ENCODE measurements at regions not wholly inside any gene's neighbourhood (a gene's known extent, or its start where the extent isn't known, plus 50 kb on each side); places are given as distances from the start of the nearest gene placed in this dataset.
"Not testable (repeated sequence)": the region's sequence is repeated elsewhere in the genome, so short reads cannot be mapped to it uniquely, and the experiment has no call there.

DNA sequence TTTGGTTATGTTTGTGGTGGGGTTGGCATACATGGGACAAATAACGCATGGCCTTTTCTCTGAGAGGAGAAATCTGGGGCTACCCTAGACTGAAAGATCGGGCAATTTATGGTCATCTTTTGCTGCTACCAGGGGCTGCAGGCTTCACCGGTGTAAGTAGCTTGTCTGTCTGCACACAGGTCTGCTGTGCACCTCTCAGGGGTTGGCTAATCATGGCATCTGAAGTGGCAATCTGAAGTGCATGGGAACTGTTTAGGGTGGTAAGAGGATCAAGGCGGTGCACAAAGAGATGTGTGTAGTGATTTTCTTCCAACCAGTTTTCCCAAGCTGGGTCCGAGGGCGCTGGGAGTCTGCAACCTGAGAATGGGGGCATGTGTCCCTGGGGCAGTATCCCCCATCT is 141.3 kb downstream of the EMP1 start:
- no peak overlapping the region for H3K4me3 ChIP-seq (ENCODE audit: insufficient read depth, low read length)
- no peak overlapping the region for H3K4me2 ChIP-seq (ENCODE audit: insufficient read depth, low read length)
- DNase-seq (ENCODE audit: insufficient read length, low spot score, missing footprints) = no peak
- H3K79me2 ChIP-seq (ENCODE audit: insufficient read depth, low read length) = no peaks in the 10 kb centered on the region
- peaks cover 21% of the 10 kb centered on the region for H3K4me1 ChIP-seq (ENCODE audit: insufficient read depth, low read length)
- no peaks in the 10 kb centered on the region for H3K36me3 ChIP-seq (ENCODE audit: insufficient read depth, low read length)
- H4K20me1 ChIP-seq (ENCODE audit: insufficient read depth, low read length) = no peaks in the 10 kb centered on the region
- TF ChIP-seq, protein P1, sequence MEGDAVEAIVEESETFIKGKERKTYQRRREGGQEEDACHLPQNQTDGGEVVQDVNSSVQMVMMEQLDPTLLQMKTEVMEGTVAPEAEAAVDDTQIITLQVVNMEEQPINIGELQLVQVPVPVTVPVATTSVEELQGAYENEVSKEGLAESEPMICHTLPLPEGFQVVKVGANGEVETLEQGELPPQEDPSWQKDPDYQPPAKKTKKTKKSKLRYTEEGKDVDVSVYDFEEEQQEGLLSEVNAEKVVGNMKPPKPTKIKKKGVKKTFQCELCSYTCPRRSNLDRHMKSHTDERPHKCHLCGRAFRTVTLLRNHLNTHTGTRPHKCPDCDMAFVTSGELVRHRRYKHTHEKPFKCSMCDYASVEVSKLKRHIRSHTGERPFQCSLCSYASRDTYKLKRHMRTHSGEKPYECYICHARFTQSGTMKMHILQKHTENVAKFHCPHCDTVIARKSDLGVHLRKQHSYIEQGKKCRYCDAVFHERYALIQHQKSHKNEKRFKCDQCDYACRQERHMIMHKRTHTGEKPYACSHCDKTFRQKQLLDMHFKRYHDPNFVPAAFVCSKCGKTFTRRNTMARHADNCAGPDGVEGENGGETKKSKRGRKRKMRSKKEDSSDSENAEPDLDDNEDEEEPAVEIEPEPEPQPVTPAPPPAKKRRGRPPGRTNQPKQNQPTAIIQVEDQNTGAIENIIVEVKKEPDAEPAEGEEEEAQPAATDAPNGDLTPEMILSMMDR (IDR thresholded peaks at IDR 0.05; ENCODE audit: extremely low read depth, low read depth, low read length) = no peak
- H3K9me3 ChIP-seq (ENCODE audit: low read depth, low read length) = no peaks in the 10 kb centered on the region
- H3K27ac ChIP-seq (ENCODE audit: low read depth, low read length) = no peak overlapping the region
- H3K27me3 ChIP-seq (ENCODE audit: insufficient read depth, low read length) = no peaks in the 10 kb centered on the region
- no peak overlapping the region for H2AFZ ChIP-seq (ENCODE audit: low read length)

DNA sequence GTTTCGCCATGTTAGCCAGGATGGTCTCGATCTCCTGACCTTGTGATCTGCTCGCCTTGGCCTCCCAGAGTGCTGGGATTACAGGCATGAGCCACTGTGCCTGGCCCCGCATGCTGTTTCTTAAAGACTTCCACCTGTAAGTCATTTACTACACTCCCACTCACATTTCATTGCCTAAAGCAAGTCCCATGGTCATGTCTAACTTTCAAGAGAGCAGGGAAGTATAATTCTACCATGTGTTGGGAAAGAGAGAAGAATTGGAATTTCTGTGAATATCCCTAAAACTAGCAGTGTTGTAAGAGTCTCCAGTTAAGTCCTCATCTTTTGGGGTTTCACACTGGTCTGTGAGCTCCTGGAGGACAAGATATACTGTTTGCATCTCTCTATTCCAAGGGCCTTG is 139.7 kb downstream of the EMP1 start:
- H3K27me3 ChIP-seq (ENCODE audit: insufficient read depth, low read length) = no peaks in the 10 kb centered on the region
- no peak overlapping the region for H2AFZ ChIP-seq (ENCODE audit: low read length)
- no peaks in the 10 kb centered on the region for H3K79me2 ChIP-seq (ENCODE audit: insufficient read depth, low read length)
- no peaks in the 10 kb centered on the region for H4K20me1 ChIP-seq (ENCODE audit: insufficient read depth, low read length)
- no peaks in the 10 kb centered on the region for H3K9me3 ChIP-seq (ENCODE audit: low read depth, low read length)
- peaks cover 16% of the 10 kb centered on the region for H3K4me1 ChIP-seq (ENCODE audit: insufficient read depth, low read length)
- no peak overlapping the region for H3K4me2 ChIP-seq (ENCODE audit: insufficient read depth, low read length)
- H3K27ac ChIP-seq (ENCODE audit: low read depth, low read length) = no peak overlapping the region
- no peaks in the 10 kb centered on the region for H3K36me3 ChIP-seq (ENCODE audit: insufficient read depth, low read length)
- no peak for DNase-seq (ENCODE audit: insufficient read length, low spot score, missing footprints)
- H3K4me3 ChIP-seq (ENCODE audit: insufficient read depth, low read length) = no peak overlapping the region
- TF ChIP-seq, protein P1 (IDR thresholded peaks at IDR 0.05; ENCODE audit: extremely low read depth, low read depth, low read length) = no peak

DNA sequence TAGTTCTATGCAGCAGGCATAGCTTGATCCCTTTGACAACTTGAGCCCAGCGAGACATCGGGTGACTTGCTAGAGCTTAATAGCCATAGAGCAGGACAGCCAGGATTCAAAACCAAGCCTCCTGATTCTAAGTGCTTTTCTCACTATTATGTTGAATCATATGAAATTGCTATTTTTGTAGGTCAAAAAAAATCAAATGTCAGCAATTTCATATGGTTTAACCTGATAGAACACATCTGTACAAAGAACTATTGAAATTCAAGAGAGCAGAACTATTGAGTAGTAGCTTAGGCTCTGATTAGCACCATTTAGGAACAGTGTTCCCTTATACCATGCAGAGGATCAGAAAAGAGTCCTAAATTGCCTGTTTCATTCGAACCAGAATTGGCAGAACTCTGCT is 132.0 kb downstream of the EMP1 start:
- no peaks in the 10 kb centered on the region for H3K4me1 ChIP-seq (ENCODE audit: insufficient read depth, low read length)
- peaks cover 2% of the 10 kb centered on the region for H3K27me3 ChIP-seq (ENCODE audit: insufficient read depth, low read length)
- no peak overlapping the region for H3K4me3 ChIP-seq (ENCODE audit: insufficient read depth, low read length)
- H3K4me2 ChIP-seq (ENCODE audit: insufficient read depth, low read length) = no peak overlapping the region
- H3K9me3 ChIP-seq (ENCODE audit: low read depth, low read length) = no peaks in the 10 kb centered on the region
- no peak for DNase-seq (ENCODE audit: insufficient read length, low spot score, missing footprints)
- H4K20me1 ChIP-seq (ENCODE audit: insufficient read depth, low read length) = no peaks in the 10 kb centered on the region
- no peak overlapping the region for H2AFZ ChIP-seq (ENCODE audit: low read length)
- no peak overlapping the region for H3K27ac ChIP-seq (ENCODE audit: low read depth, low read length)
- TF ChIP-seq, protein P1 (IDR thresholded peaks at IDR 0.05; ENCODE audit: extremely low read depth, low read depth, low read length) = no peak
- no peaks in the 10 kb centered on the region for H3K79me2 ChIP-seq (ENCODE audit: insufficient read depth, low read length)
- no peaks in the 10 kb centered on the region for H3K36me3 ChIP-seq (ENCODE audit: insufficient read depth, low read length)

DNA sequence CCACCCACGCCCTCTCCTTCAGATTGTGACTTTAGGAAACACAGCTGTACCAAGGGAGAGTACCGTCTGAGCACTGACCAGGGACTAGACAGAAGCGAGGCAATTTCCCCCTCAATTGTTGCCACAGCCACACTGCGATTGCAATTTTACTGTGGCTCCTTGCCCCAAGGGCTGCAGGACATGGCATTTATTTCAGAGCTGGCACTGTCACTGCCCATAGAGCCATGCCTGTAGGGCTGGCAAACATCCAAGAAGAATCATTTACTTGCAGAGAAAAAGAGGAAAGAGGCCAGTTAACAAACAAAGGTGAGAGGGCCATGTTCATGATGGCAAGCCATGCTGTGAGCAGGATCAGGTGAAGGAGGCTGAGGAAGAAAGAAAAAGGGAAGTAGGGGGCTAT is 129.6 kb downstream of the EMP1 start:
- Histone ChIP-seq H3K79me2 (ENCODE audit: insufficient read depth, low read length) (no peaks in the 10 kb centered on the region), H3K4me2 (ENCODE audit: insufficient read depth, low read length) (no peak overlapping the region), H3K4me1 (ENCODE audit: insufficient read depth, low read length) (no peaks in the 10 kb centered on the region), H3K27me3 (ENCODE audit: insufficient read depth, low read length) (peaks cover 8% of the 10 kb centered on the region), H3K4me3 (ENCODE audit: insufficient read depth, low read length) (no peak overlapping the region), H2AFZ (ENCODE audit: low read length) (no peak overlapping the region), H3K9me3 (ENCODE audit: low read depth, low read length) (no peaks in the 10 kb centered on the region), H3K36me3 (ENCODE audit: insufficient read depth, low read length) (no peaks in the 10 kb centered on the region), H3K27ac (ENCODE audit: low read depth, low read length) (no peak overlapping the region), H4K20me1 (ENCODE audit: insufficient read depth, low read length) (no peaks in the 10 kb centered on the region)
- DNase-seq (ENCODE audit: insufficient read length, low spot score, missing footprints) = no peak
- TF ChIP-seq, protein P1 (IDR thresholded peaks at IDR 0.05; ENCODE audit: extremely low read depth, low read depth, low read length) = no peak

DNA sequence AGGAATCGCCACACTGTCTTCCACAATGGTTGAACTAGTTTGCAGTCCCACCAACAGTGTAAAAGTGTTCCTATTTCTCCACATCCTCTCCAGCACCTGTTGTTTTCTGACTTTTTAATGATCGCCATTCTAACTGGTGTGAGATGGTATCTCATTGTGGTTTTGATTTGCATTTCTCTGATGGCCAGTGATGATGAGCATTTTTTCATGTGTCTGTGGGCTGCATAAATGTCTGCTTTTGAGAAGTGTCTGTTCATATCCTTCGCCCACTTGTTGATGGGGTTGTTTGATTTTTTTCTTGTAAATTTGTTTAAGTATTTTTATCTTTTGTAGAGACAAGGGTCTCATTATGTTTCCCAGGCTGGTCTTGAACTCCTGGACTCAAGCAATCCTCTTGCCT is 128.5 kb downstream of the EMP1 start:
- H3K79me2 ChIP-seq (ENCODE audit: insufficient read depth, low read length); H3K4me3 ChIP-seq (ENCODE audit: insufficient read depth, low read length); H3K4me2 ChIP-seq (ENCODE audit: insufficient read depth, low read length); H3K9me3 ChIP-seq (ENCODE audit: low read depth, low read length); H3K27me3 ChIP-seq (ENCODE audit: insufficient read depth, low read length); H3K4me1 ChIP-seq (ENCODE audit: insufficient read depth, low read length); H3K36me3 ChIP-seq (ENCODE audit: insufficient read depth, low read length); H2AFZ ChIP-seq (ENCODE audit: low read length); H3K27ac ChIP-seq (ENCODE audit: low read depth, low read length); DNase-seq (ENCODE audit: insufficient read length, low spot score, missing footprints); H4K20me1 ChIP-seq (ENCODE audit: insufficient read depth, low read length): not testable (repeated sequence)

Measured in osteoblast (primary cell).